NCI-H2227 (cell line): ENCODE measurements at regions not wholly inside any gene's neighbourhood (a gene's known extent, or its start where the extent isn't known, plus 50 kb on each side); places are given as distances from the start of the nearest gene placed in this dataset.
A peak's percentile ranks its signal among the peaks of the same experiment; 100 is the strongest.

Experiments
- DNase-seq: peaks from one replicate; lab custom pipeline; 2025; ENCODE audit not compliant: unreplicated experiment; lab: John Stamatoyannopoulos, UW

DNA sequence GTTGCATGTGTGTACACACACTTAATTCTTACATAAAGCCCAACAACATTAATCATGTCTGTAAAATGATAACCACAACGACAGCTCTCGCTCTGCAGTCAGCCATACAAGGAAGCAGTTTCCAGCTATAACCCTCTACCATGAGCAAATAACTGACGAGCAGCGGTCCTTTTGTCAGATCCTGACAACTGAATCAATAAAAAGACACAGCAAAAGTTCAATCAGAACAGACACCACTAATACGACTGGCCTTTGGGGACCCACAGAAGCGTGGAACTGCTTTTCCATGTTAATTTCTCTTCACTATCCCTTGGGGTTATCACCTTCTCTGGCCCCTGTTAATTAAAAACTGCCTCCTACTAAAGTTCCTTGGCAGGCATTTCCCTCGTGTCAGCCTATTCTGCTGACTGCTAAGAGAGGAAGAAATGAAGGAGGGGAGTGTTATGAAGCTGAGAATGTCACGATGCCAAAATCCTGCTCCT lies 722.8 kb upstream of the GRAMD2B start:
- peak; percentile 7 for DNase-seq

GRCh38 chr5:125703616-125704015 lies 719.6 kb upstream of the GRAMD2B start:
- no peak for DNase-seq

DNA sequence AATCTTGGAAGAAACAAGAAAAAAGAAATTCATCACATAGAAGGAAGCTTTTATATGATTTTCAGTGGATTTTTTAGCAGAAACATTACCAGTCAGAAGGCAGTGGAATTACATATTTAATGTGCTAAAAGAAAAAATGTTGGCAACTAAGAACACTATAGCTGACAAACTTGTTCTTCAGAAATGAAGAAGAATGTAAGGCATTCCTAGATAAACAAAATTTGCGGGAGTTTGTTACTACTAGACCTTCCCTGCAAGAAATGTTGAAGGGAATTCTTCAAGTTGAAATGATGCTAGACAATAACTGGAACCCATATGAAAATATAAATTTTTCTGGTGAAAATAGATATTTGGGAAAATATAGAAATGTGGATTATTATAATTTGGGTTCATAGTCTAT lies 718.3 kb upstream of the GRAMD2B start:
- DNase-seq, result no peak

DNA sequence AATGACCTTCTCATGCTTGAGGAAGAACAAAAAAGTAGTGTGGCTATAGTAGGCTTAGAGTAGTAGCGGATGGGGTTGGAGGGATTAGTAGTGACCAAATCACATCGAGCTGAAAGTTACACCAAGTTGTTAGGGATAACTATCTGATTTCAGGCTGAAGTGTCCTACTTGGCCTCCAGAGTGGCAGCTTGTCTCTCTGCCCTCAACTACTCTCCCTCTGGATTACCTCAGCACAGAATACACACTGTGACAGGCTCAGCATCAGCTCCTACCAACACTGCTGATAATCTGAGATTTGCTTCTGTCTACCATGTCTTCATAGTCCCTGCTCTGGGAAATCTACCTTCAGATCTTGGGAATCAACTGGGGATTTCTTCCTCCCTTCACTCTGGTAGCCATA lies 714.6 kb upstream of the GRAMD2B start:
- no peak for DNase-seq

GRCh38 chr5:125710745-125711144 lies 712.5 kb upstream of the GRAMD2B start:
- no peak for DNase-seq

- no peak for DNase-seq
These were observed 710.8 kb upstream of the GRAMD2B start for GRCh38 chr5:125712397-125712796.

GRCh38 chr5:125713109-125713805 lies 710.0 kb upstream of the GRAMD2B start:
- DNase-seq, result no peak

DNA sequence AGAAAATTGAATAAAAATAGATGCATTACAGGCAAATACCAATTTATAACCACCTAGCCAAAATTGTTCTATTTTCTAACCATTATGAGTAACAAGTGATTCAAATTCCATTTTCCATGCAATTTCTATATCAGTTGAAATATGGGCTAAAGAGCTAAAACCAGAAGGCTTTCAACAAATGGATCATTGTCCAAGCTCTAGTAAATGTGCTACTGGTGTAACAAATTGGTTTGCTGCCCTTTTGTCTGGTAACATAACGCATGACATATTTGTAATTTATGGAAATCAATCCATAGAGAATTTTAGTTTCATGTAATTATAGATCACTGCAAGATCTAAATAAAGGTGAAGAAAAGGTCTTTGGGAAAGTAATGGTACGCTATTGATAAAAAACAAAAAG lies 708.0 kb upstream of the GRAMD2B start:
- DNase-seq, result no peak

GRCh38 chr5:125717209-125717608 lies 706.0 kb upstream of the GRAMD2B start:
- DNase-seq, result no peak

GRCh38 chr5:125719681-125720347 lies 703.4 kb upstream of the GRAMD2B start:
- peak; percentile 67 for DNase-seq

DNA sequence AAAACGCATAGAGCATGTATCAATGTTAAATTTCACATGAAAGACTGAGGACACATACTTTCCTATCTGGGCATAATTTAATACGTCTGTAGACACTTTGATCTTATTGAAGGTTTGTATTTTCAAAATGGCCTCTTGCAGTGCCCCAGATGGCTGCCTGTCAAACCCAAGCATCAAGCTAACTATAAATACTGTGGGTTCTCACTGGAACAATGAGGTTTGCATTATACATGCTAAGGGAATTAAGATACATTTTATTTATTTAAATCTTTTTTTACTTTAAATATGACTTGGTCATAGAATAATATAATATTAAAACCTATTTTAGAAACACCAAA lies 702.9 kb upstream of the GRAMD2B start:
- DNase-seq, result no peak

DNA sequence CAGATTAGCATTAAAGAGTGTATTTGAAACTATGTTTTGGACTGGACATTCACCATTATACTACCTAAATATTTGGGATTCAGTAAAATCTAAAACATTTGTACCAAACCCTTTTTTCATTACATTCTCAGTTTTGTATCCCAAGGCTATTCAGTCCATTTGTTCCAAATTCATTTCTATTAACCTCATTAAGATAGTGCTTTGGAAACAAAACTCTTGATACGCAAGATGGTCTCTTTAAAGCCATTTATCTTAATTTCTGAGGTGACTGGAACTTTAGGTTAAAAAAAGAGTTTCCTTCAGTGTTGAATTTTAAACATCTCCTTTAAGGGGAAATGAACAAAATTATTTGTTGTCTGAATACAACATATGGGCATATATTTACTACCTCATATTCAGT lies 702.5 kb upstream of the GRAMD2B start:
- no peak for DNase-seq

GRCh38 chr5:125722550-125722949 lies 700.7 kb upstream of the GRAMD2B start:
- DNase-seq, result no peak

- DNase-seq, result no peak
These were observed 697.5 kb upstream of the GRAMD2B start for GRCh38 chr5:125725691-125726090.

- DNase-seq, result no peak
These were observed 679.3 kb upstream of the GRAMD2B start for GRCh38 chr5:125743939-125744338.

- DNase-seq, result no peak
These were observed 676.3 kb upstream of the GRAMD2B start for GRCh38 chr5:125746917-125747316.

DNA sequence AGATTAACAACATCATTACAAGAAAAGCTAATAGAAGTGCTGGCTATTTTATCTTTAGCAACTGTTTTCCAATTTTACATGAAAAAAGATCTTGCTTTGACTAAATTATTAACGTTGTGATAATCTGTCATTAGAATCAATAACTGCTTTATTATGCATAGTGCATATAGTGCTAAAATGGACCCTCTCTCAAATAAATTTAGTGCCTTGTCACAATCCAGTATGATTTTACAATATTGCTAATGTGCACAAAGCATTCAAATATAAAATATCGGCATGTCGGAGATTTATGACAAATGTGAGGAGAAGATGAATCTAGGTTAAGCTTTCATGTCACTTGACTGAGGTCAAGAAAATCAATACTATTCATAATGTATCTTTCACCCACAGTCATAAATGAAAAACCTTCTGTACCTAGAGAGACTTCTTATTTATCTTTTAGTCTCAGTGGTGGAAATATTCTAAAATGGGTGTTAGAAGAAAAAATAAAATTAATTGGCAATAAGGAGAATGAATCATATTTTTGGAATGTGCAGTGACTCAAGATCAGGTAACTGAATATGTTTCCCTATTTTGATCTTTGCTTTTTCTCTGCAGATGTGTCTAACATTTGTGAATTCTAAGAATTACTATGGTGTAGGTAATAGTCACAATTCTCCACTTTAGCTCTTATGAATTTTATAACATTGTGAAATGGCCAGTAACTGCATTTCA lies 672.9 kb upstream of the GRAMD2B start:
- no peak for DNase-seq

GRCh38 chr5:125750861-125751186 lies 672.4 kb upstream of the GRAMD2B start:
- no peak for DNase-seq

- no peak for DNase-seq
These were observed 666.8 kb upstream of the GRAMD2B start for GRCh38 chr5:125756456-125756855.

- DNase-seq, result no peak
These were observed 656.5 kb upstream of the GRAMD2B start for GRCh38 chr5:125766706-125767105.

- DNase-seq, result no peak
These were observed 647.3 kb upstream of the GRAMD2B start for GRCh38 chr5:125775896-125776295.

DNA sequence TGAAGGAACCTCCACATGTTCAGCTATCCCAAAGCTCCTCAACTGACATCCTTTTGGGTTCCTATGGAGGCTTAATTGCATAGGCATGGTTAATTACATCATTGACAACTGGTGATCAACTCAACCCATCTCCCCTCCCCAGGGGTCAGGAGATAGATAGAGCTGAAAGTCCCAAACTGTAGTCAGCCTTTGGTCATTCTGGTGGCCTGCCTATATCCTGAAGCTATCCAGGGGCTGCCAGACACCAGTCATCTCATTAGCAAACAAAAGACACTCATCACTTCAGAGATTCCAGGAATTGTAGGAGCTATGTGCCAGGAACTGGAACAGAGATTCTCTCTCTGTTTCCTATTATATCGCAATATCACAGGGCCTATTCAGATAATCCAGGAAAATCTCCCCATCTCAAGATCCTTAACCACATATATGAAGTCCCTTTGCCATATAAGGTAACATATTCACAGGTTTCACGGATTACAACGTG lies 646.5 kb upstream of the GRAMD2B start:
- no peak for DNase-seq
